Activated CD4-positive, CD25-positive, alpha-beta regulatory T cell treated with anti-CD3 and anti-CD28 coated beads, Interleukin-2, amount 50 U/mL, for 72 hours (primary cell): ENCODE measurements at regions not wholly inside any gene's neighbourhood (a gene's known extent, or its start where the extent isn't known, plus 50 kb on each side); places are given as distances from the start of the nearest gene placed in this dataset.
"Not testable (repeated sequence)": the region's sequence is repeated elsewhere in the genome, so short reads cannot be mapped to it uniquely, and the experiment has no call there.

ENCODE experiments used
- DNase-seq: peaks from one replicate; pipeline ENCODE4 v3.0.0; 2021

DNA sequence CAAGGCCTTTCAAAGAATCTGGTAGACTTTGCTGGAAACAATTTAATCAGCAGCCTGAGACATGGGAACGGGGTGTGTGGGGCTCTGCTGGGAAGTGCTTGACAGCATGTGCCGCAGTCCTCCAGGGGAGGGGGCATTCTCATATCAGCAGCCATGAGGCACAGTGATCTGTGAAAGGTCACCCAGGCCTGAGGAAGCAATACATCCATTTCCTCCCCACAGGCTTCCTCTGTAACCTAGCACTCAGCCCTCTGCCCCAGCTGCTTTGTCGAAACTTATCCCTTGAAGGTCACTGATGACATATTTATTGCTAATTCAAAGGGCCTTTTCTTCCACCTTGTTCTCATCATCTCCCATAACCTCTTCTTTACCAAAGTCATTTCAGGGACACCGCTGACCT lies 103.3 kb downstream of the TNFAIP3 start:
- peak; percentile 42 for DNase-seq

- no peak for DNase-seq
These were observed 106.1 kb downstream of the TNFAIP3 start for GRCh38 chr6:137973201-137973600.

DNA sequence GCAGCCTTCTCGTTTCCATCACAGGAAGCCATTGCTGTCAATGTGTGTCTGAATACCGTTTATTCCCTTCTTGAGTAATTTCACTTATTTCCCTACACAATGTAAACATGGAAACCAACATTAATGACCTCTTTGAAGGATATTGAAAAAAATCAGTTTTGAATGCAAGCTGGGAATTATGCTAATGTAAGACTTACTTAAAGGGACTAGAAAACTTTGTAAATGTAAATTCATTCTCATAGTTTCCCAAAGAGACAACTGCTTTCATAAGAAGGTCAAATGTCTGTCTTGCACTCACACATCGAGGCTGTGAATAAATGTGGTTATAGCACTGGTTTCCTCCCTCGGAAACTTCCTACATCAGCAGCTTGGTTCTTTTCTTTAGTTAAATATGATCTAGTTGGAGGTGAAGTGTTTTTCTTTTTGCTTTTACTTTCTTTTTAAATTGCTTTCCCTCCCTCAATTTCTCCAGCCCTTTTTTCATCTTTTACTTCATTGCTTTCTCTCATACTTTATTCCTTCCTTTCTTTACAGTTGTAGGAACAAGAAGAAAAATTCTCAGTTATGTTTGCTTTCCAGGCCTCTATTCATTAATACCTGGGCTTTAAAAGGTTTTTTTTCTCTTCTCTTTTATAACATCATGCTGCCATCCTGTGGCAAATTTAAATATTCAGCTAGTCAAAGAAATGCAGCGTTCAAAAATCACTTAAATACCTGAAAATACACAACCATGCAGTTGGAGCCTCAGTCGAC lies 108.3 kb downstream of the TNFAIP3 start:
- DNase-seq: no peak

GRCh38 chr6:137976430-137976829 lies 109.4 kb downstream of the TNFAIP3 start:
- DNase-seq: no peak

GRCh38 chr6:137977206-137977605 lies 110.1 kb downstream of the TNFAIP3 start:
- no peak for DNase-seq

GRCh38 chr6:137977814-137978213 lies 110.8 kb downstream of the TNFAIP3 start:
- no peak for DNase-seq

- DNase-seq: no peak
These were observed 111.3 kb downstream of the TNFAIP3 start for GRCh38 chr6:137978252-137978896.

- not testable (repeated sequence) for DNase-seq
These were observed 112.2 kb downstream of the TNFAIP3 start for GRCh38 chr6:137979263-137979662.

GRCh38 chr6:137980777-137981176 lies 113.7 kb downstream of the TNFAIP3 start:
- DNase-seq: no peak

DNA sequence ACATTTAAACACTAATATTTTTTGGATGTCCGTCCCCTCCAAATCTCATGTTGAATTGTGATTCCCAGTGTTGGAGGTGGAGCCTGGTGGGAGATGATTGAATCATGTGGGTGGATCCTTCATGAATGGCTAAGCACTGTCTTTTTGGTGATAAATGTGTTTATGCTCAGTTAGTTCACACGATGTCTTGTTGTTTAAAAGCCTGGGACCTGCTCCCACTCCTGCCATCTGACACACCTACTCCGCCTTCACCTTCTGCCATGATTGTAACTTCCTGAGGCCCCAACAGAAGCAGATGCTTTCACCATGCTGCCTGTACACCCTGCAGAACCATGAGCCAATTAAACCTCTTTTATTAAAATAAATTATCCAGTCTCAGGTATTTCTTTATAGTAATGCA lies 114.7 kb downstream of the TNFAIP3 start:
- no peak for DNase-seq

DNA sequence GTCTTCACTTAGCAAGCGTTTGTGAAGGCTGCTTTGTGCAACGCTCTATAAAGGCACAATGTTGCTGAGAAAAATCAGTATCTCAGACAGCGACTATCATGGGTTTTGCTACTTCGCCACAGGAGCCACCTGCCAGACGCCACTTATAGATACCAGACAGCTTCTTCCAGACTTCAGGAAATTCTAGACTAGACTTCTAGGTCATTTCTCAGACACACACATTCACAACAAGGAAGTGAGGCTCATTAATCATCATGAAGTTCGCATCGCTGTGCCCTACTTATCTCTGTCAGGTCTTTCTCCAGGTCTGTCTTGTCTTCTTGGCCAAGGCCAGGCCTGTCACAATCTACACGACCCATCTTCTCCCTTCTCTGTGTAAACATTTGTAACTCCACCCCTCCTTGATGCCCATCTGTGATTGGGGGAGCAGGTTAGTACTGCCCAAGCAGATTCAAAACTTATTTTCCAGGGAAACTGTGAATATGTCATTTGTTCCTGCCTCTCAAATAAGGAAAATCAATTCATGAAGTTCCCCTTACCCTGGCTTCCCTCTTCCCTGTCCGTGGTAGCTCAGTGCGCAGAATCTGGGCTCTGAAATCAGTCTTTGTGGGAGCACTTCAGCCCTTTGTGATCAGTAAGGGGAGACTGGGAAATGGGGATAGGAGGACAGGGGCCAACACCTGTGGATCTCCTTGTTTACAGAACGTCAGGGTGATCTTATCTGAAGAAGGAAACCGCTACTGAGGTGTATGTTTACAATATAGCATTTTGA lies 115.5 kb downstream of the TNFAIP3 start:
- no peak for DNase-seq

GRCh38 chr6:137983269-137983668 lies 116.2 kb downstream of the TNFAIP3 start:
- DNase-seq: no peak

- DNase-seq: no peak
These were observed 117.6 kb downstream of the PERP start for GRCh38 chr6:137989664-137990063.

DNA sequence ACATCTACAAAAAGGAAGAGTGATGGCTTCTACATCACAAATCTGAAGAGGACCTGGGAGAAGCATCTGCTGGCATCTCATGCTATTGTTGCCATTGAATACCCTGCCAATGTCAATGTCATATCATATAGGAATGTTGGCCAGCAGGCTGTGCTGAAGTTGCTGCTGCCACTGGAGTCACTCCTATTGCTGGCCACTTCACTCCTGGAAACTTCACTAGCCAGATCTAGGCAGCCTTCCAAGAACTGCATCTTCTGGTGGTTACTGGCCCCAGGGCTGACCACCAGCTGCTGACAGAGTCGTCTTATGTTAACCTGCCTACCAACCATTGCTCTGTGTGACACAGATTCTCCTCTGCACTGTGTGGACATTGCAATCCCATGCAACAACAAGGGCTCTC lies 111.8 kb downstream of the PERP start:
- DNase-seq: no peak

DNA sequence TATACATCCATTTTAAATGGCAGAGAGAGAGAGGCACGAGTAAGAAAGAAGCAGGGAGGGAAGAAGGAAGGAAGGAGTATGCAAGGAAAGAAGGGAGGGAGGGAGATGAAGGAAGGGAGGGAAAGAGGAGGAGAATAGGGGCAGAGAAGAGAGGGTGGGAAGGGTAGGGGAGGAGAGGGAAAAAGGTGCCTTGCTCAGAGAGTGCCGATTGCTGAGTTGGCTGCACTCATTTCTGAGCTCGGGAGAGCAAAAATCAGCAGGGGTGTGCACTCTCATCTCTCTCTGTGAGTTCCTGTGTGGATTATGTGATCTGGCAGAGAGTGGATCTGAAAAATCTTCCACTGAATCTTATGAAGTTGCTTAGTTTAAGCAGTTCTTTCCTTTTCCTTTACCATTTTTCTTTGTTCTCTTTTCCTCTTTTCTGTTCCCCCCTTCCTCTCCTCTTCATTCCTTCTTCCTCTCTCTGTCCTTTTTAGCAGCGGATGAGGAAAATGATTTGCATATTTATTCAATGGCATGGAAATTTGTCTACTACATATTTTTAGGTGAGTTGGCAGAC lies 108.7 kb downstream of the PERP start:
- DNase-seq: no peak

- DNase-seq: no peak
These were observed 107.4 kb downstream of the PERP start for GRCh38 chr6:137999815-138000214.

- DNase-seq: no peak
These were observed 106.3 kb downstream of the PERP start for GRCh38 chr6:138000941-138001340.

DNA sequence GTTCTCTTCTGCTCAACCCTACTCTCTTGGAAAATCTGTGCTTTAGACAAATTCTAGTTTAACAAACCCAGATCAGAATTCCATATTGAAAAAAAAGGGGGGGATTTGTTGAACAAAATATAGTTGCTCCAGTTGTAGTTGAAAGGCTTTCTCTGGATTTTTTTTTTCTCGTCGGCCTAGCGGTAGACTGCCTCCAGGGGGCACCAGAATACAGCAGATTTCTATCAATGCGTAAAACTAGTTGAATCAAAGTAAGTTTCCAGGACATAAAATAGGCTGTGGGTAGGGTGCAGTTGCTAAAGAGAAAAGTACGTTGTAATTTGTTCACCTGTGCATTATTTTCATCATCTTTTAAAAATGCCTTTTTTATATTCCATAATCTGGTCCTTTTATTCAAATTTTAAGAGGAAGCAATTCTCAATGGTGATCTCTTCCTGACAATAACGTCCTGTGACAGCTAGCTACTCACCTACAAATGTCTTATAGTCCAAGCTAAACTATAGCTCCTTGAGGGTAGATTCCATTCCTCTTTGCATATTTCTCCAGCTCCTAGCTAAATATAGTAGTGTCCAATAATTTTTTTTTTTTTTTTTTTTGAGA lies 105.4 kb downstream of the PERP start:
- DNase-seq: peak; percentile 61

DNA sequence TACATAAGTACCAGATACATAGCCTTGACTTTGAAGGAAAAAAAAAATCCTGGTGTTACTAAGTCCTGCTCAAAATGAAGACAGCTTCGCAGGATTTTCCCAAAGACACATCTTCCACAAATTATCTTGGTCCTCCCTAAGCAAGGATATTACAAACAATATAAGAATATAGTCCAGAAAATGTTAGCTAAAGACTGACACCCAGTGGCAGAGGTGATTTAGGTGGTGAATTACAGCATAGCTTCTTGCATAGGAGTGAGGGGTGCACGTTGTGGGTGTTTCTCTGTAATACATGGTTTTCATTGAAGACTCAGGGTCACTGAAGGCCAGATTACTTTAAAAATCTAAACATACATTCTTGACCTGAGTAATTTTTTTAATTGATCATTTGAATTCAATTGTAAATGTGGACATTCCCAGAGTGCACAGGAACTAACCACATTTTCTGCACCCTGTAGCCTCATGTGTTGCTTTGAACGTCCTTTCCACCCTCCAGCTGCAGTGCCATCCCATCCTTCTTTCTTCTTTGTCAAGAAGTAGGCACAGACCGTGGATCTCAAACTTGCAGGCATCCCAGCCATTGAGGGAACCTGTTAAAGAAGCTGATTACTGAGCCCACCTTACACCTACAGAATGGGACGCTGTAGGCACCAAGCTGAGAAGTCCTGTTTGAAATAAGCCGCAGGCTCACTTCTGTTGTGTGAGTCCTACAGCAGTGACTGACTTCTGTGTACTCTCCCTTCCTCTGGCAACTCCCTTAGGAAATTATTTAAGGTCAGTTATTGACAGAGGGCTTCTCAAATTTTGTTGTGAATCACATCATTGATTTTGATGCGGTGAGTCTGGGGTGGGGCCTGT lies 102.6 kb downstream of the PERP start:
- DNase-seq: no peak

DNA sequence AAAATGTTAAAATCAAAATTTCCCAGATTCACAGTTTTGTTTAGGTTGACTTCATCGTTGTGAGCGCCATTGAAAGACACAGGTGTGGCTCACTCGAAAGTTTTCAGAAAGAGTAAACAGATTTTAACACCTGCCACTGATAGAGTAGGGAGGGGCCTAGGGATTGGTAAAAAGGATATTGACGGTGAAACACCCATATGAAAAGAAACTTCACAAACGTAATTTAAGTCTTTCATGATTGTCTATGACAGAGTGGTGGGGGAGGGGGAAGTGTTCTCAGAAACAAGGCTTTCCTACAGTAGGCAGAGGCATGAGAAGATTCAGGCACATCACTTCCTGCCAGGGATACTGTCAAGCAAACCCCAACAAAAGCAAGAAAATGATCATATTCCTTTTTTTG lies 101.4 kb downstream of the PERP start:
- DNase-seq: no peak

GRCh38 chr6:138007014-138007472 lies 100.2 kb downstream of the PERP start:
- no peak for DNase-seq

GRCh38 chr6:138008791-138009190 lies 98.4 kb downstream of the PERP start:
- DNase-seq: no peak
